Retina (tissue), 1 donor: ENCODE measurements at regions not wholly inside any gene's neighbourhood (a gene's known extent, or its start where the extent isn't known, plus 50 kb on each side); places are given as distances from the start of the nearest gene placed in this dataset.
"Not testable (repeated sequence)": the region's sequence is repeated elsewhere in the genome, so short reads cannot be mapped to it uniquely, and the experiment has no call there.

Source experiments
- DNase-seq: peaks from one replicate; pipeline ENCODE4 v3.0.0-alpha.2; 2016

- no peak for DNase-seq
Measured at GRCh38 chr7:65317372-65317771, 56.3 kb upstream of the ZNF92 start.

GRCh38 chr7:65310761-65311160 is 62.9 kb upstream of the ZNF92 start:
- DNase-seq = no peak

- DNase-seq = no peak
Measured at GRCh38 chr7:65308300-65308678, 65.4 kb upstream of the ZNF92 start.

GRCh38 chr7:65307651-65308299 is 65.9 kb upstream of the ZNF92 start:
- peak; percentile 68 for DNase-seq

GRCh38 chr7:65304175-65304574 is 69.5 kb upstream of the ZNF92 start:
- DNase-seq = no peak

GRCh38 chr7:65302883-65303282 is 70.8 kb upstream of the ZNF92 start:
- no peak for DNase-seq

- DNase-seq = no peak
Measured at GRCh38 chr7:65301007-65301406, 72.6 kb upstream of the ZNF92 start.

- DNase-seq = no peak
Measured at GRCh38 chr7:65295409-65295808, 78.2 kb upstream of the ZNF92 start.

GRCh38 chr7:65290340-65290739 is 83.3 kb upstream of the ZNF92 start:
- not testable (repeated sequence) for DNase-seq

- no peak for DNase-seq
Measured at GRCh38 chr7:65287023-65287422, 86.6 kb upstream of the ZNF92 start.

GRCh38 chr7:65285906-65286864 is 87.5 kb upstream of the ZNF92 start:
- DNase-seq = no peak

- DNase-seq = not testable (repeated sequence)
Measured at GRCh38 chr7:65285241-65285640, 88.4 kb upstream of the ZNF92 start.

- DNase-seq = no peak
Measured at GRCh38 chr7:65279795-65280194, 93.9 kb upstream of the ZNF92 start.

- no peak for DNase-seq
Measured at GRCh38 chr7:65276822-65277221, 96.8 kb upstream of the ZNF92 start.

GRCh38 chr7:65271502-65271901 is 102.2 kb upstream of the ZNF92 start:
- not testable (repeated sequence) for DNase-seq

GRCh38 chr7:65269150-65269856 is 104.4 kb upstream of the ZNF92 start:
- DNase-seq = peak; percentile 93

GRCh38 chr7:65268782-65269149 is 104.9 kb upstream of the ZNF92 start:
- DNase-seq = no peak

GRCh38 chr7:65265933-65266519 is 107.6 kb upstream of the ZNF92 start:
- no peak for DNase-seq

- no peak for DNase-seq
Measured at GRCh38 chr7:65264258-65264657, 109.4 kb upstream of the ZNF92 start.

- not testable (repeated sequence) for DNase-seq
Measured at GRCh38 chr7:65260673-65261072, 113.0 kb upstream of the ZNF92 start.

- DNase-seq = not testable (repeated sequence)
Measured at GRCh38 chr7:65259864-65260525, 113.7 kb upstream of the ZNF92 start.

GRCh38 chr7:65254061-65254460 is 119.6 kb upstream of the ZNF92 start:
- no peak for DNase-seq
